ENCODE measurements at regions not wholly inside any gene's neighbourhood (a gene's known extent, or its start where the extent isn't known, plus 50 kb on each side); places are given as distances from the start of the nearest gene placed in this dataset.

DNA sequence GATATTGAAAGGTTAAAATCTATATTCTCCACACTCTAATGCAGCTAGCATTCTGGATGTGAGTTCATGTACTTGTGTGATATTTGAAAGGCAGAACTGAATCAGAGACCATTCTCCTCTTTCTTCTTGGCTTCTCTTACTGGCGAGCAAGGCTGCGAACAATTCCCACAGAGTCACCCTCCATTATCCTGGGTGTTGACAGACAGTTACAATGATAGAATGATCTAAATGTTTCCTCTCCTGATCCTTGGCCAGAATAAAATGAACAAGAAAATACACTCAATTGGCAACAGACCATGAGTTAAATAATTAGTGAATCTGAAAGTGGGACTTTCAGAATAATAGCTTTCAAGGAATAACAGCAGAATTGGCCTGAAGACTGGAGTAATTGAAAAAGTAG, 342.8 kb downstream of the RAPGEF2 start:
- DNase-seq = no peak

DNA sequence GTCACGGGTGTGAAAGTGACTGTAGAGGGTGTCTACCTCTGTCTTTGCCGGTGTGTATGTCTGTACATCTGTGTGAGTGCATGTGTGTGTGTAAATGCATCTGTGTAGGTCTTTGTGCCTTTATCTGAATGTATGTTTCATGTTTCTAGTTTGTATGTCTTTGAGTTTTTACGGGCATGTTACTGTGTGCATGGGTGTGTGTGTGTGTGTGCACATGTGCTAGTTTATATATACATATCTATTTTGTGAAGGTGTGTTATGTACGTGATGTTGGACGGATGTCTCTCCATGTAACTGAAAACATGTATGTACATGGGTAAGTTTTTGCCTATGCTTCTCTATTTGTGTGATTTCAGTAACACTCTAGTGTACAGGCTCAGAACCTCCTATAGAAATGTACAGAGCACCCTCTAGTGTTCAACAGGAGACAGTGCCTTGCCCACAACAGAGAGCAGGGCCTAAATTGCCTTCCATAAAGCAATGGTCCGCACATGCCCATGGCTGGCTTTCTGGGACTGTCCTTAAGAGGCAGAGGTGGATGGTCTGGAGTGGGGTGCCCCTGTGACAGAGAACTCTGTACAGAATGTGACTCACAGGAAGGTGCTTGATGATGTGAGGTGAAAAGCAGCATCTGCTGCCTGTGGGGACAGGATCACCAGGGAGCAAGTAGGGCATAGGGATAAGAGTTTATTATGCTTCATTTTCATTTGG, 343.5 kb downstream of the RAPGEF2 start:
- peak; percentile 65 to 68 for DNase-seq

DNA sequence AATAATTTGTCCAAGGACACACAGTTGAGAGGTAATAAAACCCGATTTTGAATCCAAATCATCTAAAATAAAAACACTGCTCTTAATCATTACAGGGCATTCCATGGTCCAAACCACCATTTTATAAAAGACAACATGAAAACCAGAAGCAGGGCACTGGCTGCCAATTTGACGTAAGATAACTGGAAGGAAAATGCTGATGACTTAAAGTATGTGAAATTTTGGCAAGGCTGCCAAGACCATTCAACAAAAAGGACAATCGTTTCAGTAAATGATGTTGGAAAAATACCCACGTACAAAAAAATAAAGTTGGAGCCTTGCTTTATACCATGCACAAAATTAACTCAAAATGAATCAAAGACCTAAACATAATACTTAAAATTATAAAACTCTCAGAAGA, 344.4 kb downstream of the RAPGEF2 start:
- no peak for DNase-seq

DNA sequence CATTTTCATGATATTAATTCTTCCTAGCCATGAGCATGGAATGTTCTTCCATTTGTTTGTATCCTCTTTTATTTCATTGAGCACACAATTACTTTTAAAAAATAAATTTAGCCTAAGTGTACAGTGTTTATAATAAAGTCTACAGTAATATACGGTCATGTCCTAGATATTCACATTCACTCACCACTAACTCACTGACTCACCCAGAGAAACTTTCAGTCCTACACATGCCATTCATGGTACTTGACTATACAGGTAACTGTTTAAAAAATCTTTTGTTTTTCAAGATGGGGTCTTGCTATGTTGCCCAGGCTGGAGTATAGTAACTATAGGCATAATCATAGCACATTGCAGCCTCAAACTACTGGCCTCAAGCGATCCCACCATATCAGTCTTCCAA, 348.1 kb downstream of the RAPGEF2 start:
- DNase-seq = no peak

DNA sequence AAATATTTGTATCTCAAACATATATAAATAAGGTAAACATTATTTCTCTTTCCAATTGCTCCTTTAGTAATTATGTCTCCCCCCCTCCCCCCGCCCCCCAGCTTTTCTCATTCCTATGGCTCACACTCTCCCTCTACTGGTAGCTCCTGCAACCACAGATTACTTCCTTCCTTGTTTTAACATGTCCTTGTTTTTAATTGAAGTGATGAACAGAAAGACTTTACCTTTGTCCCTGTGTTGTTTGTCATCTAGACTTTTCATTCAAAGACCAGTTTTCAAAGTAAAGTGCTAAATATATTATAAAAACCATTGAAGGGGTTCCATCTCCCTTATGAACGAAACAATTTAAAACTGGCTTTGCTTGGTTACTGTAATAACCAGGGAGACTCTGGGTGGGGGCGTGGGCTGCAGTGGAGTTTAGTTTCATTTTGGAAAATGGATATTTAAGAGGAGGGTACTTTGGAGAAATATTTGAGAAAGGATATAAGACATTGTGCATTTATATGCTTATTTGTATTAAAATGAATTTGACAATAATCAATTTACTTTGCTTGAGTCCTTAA, 352.9 kb downstream of the RAPGEF2 start:
- DNase-seq = peak; percentile 45 to 48

DNA sequence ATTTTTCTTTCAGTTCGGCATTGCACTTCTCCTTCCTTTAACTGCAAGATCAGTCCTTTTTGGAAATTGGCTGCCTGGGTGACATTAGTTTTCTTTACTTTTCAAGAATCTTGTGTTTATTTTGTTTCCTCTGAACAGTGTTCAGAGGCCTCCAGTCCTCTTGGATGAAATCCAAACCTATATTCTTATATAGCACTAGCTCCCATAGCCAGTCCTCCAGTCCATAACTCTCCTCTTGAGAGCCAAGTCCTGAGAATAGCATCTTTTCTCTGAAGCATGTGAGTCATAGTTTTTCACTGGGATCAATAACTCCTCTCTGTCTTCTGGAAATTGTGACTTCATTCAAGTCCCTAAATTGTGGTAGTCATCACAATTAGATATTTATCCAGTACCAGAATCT, 357.5 kb downstream of the RAPGEF2 start:
- no peak for DNase-seq

DNA sequence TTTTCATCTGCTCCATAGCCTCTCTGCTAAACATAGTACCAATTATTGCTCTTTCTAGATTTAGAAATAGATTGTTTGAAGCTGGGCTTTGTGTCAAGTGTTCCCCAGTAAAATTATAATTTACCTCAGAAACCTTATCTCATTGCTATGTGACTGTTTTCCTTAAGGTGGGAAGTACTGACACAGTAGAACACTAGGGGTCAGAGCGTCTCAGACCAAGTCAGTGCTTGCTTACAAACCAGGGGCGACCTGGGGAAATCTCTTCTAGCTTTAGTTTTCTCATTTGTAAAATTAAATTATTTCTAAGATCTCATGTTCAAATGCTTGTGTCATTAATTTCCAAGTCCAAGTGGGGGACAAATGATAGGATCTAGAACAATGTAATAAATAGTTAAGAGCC, 360.4 kb downstream of the RAPGEF2 start:
- DNase-seq = no peak

DNA sequence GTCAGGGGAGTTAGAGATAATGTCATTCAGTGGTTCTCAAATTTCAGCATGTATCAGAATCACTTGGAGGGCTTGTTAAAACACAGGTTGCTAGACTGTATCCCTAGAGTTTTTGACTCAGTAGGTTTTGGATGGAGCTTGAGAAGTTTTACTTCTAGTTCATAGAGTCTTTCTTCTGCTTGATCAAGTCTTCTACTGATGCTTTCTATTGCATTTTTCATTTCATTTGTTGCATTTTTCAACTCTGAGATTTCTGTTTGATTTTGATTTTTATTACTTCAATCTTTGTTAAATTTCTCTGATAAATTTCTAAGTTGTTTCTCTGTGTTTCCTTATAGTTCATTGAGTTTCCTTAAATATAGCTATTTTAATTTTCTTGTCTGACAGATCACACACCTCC, 361.4 kb downstream of the RAPGEF2 start:
- no peak for DNase-seq

DNA sequence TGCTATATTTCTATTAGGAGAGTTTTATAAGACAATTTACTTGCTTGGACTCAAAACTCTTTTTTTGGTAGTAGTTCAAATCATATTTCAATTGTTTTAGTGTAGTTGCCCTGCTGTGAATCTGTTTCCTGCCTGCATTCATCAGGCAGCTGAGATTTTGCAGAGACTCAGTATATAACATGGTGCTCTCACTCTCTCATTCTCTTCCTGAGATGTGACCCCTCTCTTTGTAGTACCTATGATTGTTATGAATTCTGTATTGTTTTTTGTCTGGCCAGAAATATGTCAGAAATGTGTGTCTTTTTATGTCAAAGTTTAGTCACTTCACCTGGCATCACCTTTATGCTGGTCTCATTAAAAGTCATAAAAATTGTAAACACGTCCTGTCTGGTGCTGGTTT, 374.0 kb downstream of the RAPGEF2 start:
- no peak for DNase-seq

DNA sequence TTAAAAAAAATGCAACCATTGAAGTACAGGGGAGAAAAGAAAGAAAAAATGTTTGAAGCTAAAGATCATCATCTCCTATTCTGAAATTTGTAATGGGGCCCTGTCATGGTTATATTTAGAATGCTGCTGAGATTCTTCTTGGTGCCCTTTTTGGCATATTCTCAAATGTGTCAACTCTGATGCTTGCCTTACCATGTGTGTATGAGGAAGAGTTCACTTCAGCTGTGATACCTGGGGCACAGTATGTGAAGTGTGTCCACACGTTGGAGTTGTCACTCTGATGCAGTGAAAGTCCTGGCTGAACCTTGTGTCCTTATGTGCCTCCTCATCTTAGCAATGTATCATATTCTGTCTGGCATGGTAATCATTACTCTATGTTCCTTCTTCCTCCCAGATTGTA, 377.9 kb downstream of the RAPGEF2 start:
- no peak for DNase-seq

DNA sequence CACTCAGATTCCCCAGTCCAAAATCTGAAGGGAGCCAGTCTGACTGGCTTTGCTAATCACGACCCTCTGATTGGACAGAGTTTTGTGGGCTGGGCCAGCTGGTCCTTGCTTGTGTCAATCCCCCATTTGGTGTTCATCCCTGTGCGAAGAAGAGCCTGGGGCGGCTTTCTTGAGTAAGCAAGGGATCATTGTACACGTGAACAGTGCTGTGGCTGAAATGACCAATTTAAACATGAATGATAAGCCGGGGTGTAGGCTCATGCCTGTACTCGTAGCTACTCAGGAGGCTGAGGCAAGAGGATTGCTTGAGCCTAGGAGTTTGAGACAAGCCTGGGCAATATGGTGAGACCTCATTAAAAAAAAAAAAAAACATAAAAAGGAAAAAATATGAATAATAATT, 379.1 kb downstream of the RAPGEF2 start:
- no peak for DNase-seq

DNA sequence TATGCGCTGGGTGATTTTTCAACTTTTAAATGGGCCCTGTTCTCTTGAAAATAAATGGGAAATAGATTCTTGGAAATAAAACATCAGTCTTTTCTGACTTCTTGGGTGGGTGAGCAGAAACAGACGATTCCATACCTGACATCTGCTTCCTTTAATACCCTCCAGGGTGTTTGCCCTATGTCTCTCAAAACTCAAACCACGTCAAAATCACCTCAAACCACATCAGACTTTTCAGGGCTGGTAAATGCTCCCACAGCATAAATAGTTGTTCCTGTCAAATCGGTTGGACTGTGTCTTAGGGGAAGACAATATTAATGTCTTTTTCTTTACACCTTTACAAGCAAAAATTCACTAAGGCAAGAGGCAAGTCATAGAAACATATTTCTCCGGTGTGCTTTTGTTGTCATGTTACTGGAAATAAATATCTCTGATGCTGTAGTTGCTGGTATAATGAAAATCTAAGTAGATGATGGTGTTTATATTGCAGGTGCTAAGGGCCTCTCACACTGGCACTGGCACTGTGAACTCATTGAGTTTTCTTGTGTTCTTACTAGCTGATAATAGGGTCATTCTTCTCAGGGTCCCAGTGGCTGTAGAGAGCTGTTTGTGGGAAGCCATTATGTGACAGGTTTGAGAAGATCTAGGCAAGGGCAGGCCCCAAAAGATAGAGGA, 380.4 kb downstream of the RAPGEF2 start:
- no peak for DNase-seq

DNA sequence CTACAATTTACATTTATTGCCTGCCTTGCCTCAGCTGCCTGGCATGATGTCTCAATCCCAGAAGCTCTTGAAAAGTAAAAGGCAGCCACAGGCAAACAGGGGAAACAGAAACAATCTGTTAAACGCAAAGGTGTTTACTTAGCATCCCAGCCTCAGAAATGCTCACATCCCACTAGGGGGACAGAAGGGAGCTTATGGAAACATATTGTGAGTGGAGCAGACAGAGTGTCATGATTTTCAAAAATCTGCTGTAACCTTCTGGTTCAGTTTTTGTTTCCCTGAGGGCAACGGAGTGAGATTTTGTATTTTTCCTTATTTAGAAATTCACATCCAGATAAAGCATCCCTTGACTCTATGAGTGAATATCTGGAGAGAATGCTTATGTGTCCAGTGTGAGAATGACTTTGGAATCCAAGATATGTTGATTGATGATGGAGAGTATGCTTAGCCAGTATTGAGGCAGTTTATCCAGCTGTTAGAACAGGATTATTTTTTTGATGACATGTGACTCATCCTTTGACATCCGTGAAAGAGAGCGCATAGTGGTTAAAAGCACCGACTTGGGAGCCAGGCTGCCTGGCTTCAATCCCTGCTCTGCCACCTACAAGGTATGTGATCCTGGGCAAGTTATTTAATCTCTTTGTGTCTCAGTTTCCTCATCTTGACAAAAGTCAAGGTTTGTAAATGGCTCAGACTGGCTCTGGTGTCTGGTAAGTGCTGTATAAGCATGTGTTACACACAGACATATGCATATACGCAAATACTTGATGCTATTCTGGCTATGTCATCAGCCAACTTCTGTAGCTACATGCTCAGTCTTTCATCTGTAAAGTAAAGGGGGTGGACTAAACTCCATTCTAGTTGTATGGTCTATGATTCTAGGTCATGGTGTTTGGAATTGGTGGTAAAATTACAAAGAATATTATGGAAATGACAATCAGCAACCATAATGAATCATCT, 381.2 kb downstream of the RAPGEF2 start:
- DNase-seq = no peak

DNA sequence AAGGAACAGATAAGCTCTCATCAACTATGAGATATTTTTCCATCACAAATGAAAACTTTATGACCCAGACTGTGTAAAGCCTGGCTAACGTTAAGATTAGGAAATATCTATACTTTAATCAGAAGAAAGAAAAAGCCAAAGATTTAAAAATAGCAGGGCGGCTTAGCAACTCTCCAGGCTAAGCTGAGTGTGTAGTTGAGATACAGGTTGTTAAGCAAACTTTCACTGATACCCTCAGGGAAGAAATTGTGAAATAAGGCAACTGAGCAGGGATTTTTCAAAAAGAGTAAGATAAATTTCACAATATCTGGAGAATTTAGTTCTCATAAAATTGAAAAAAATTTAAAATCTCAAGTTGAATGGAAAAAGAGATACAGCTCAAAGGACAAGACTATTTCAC, 382.0 kb downstream of the RAPGEF2 start:
- DNase-seq = no peak

DNA sequence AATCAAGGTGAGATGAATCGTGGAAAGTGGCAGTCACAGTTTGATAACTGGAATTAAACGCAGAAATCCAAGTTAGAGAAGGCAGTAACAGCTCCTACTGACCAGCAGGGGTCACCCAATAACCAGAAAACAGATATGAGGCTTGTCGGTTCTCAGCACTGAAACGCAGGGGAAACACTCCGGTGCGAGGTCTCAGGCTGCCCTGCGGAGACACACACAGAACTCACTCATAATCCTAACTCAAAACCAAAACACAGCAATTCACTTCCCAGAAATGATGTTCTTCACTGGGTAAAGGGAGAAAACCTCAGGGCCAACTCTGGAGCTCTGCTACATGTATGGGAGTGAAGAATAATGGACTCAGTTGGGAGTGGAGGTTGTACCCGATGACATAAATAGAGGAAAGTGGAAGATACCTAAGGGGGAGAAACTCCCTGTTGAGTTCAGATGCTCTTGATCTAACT, 384.4 kb downstream of the RAPGEF2 start:
- DNase-seq = peak; percentile 28 to 47

DNA sequence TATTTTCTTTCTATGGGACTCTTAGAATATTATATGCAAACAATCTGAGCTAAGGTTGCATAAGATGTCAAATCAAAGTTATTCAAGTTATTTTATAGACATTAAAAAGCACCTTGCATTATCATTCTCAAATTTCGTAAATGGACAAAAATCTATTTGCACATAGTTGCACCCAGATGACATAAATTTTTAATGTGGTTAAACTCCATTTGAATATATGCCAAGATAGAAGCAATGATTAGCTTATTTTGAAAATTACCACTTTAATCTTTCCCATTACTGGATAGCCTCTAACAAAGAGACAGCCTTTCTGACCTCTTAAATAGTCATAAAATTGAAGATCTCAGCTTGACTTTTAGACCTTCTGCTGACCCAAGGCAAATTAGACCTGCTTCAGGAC, 386.8 kb downstream of the RAPGEF2 start:
- no peak for DNase-seq

DNA sequence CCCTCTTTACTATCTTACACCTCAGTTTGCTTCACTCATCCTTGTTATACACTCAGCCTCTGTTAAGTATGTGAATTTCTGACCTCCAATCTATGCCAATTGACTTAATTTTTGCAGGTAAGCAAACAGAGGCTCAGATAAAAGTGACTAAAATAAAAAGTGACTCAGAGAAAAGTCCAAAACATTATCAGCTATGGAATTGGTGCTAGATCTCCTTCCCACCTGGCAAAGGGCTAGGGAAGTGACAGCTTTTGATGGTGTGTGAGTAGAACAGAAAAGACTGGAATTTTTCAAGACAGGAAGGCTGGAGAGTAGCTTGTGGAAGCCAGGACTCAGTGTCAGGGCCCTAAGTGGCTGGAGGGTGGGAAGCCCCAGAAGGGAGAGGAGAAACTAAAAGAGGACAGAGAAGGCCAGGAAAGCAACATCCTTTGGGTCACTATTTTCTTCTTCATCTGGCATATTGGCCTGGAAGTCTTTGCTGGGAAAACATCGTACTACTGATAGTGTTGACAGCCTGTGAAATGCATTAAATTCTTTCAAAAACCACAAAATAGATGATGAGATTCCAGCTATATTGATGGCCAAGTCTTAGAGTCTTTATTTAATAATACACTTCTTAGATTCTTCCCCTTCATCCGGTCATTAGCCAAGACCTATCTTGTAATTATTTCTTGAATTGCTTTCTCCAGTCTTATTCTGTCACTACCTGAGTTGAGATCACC, 392.8 kb downstream of the RAPGEF2 start:
- no peak for DNase-seq

DNA sequence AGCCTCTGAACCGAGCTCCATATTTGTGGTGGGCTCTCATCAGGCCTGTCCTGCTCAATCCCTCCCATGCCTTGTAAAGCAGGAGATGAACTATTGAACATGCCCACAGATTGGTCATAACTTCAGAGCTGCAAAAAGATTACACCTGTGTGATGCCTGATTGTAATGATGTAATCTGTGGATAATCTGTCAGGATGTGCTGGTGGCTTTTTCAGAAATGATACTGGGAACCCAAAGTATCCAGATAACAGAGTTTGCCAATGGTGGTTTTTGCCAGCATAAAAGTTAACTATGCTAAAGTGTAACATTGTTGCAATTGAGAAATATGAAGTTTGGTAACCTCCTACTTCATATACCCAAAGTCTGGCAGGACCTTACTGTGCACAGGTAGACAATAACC, 393.4 kb downstream of the RAPGEF2 start:
- no peak for DNase-seq

DNA sequence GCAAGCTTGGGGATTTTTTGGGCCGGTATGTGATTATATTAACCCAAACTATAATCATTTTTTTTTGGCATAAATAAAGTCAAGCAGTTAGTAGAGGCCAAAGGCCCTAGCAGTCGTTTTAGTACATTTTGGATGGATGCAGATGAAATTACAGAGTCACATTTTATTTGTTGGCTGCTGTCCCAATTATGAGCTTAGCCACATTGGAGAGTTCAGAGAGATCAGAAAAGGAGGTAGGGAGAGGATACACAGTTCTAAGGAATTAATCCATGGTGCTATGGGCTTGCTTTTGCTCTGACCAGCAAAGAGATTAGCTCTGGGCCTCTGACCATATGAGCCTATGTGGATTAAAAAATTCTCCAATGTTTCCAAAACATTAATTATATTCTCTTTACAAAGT, 395.1 kb downstream of the RAPGEF2 start:
- no peak for DNase-seq

DNA sequence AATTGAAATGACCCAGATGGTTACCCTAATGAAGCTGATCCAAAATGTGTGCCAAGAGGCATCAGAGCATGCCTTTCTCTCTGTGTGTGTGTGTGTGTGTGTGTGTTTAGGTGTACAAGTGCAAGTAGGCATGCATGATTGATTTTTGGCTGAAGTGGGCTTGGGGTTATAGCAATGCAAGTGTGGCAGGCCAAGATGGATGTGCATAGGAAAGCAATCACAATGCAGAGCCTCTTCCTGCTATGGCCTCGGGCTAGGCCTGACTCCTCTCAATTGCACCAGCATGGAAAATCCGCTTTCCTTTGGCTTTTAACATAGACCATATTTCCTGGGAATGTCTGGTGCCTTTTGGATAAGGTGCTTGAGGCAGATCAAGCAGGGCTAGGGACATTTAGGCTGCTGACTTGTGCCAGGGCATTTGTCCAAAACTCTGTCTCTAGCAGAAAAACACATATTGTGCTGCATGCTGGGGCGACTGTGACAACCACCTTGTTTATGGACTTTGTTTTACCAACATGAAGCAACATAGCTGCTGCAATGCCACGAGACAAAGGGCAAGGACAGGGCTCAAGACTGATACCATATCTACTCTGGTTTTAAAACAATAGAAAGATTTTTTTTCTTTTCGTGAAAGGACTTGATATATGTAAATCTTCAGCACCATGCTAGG, 395.7 kb downstream of the RAPGEF2 start:
- no peak for DNase-seq

DNA sequence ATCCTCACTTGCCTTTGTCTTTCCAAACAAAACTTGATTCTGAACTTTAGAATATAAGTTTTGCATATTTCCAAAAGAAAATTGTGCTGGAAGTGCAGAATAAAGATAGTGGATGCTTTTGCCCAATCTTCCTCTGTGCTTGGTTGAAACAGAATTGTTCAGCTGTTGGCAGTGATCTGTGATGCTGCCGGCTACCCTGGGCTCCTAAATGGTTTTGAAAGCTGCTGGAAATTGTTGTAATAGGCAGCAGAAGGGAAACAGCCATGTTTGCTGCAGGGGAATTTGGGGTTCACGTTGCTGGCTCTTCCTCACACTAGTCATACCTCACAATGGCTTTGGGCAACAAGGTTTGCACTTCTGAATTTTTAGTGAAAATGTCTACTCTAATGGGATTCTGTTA, 398.0 kb downstream of the RAPGEF2 start:
- DNase-seq = no peak
